Mesodermal cell (in vitro differentiated cells): ENCODE measurements at regions not wholly inside any gene's neighbourhood (a gene's known extent, or its start where the extent isn't known, plus 50 kb on each side); places are given as distances from the start of the nearest gene placed in this dataset.
A peak's percentile ranks its signal among the peaks of the same experiment; 100 is the strongest.
"Not testable (repeated sequence)": the region's sequence is repeated elsewhere in the genome, so short reads cannot be mapped to it uniquely, and the experiment has no call there.

Experiments used
- H3K27ac ChIP-seq: 2 replicates; pipeline ENCODE4 v1.7.0; 2013; ENCODE audit warnings: mild to moderate bottlenecking, low read depth, low read length, moderate library complexity; ENCODE audit not compliant: severe bottlenecking
- H3K36me3 ChIP-seq: 2 replicates; pipeline ENCODE4 v1.7.1; 2013; ENCODE audit warnings: mild to moderate bottlenecking, low read length, moderate library complexity; ENCODE audit not compliant: control insufficient read depth, insufficient read depth
- H3K4me1 ChIP-seq: one replicate; pipeline ENCODE4 v1.7.1; 2013; ENCODE audit warnings: mild to moderate bottlenecking, low read length; ENCODE audit not compliant: insufficient read depth, control insufficient read depth, poor library complexity, severe bottlenecking
- H3K4me3 ChIP-seq: 2 replicates; pipeline ENCODE4 v1.7.0; 2013; ENCODE audit warnings: low read length, control low read depth, mild to moderate bottlenecking; ENCODE audit not compliant: insufficient read depth, poor library complexity, severe bottlenecking; ENCODE audit errors: extremely low read depth
- H3K9me3 ChIP-seq: 2 replicates; pipeline ENCODE4 v1.7.1; 2013; ENCODE audit warnings: mild to moderate bottlenecking, low read length, moderate library complexity; ENCODE audit not compliant: control insufficient read depth
- WGBS, 2 experiments: methylation state at CpG; one replicate each; pipeline ENCODE4 v1.1.5; 2013; ENCODE audit warnings: missing lambda C conversion rate in 2 of 2; ENCODE audit not compliant: insufficient coverage in 2 of 2; 5-methylcytosine and 5-hydroxymethylcytosine counted together

DNA sequence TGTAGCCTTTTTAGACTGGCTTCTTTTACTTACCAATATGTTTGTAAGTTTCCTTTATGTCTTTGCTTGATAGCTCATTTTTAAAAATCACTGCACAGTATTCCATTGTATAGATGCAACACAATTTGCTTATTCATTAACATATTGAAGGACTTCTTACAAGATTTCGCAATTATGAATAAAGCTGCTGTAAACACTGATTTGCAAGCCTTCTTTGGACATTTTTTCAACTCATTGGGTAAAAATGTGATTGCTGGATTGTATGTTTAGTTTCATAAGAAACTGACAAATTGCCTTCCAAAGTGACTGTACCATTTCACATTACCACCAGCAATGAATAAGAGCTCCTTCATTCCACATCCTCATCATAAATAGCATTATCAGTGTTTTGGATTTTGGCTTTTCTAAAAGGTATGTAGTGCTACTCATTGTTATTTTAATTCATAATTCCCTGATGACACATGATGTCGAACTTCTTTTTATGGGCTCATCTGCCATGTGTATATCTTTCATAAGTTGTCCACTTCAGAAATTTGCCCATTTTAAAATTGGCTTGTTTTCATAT is 80.7 kb downstream of the TFAP2B start:
- H3K9me3 ChIP-seq: no peaks in the 10 kb centered on the region
- H3K36me3 ChIP-seq: no peaks in the 10 kb centered on the region
- no peaks in the 10 kb centered on the region for H3K4me1 ChIP-seq
- no peak overlapping the region for H3K4me3 ChIP-seq
- H3K27ac ChIP-seq: no peak overlapping the region
- no CpG with 5 or more reads among the region's 2 CpGs for WGBS, 2 experiments

DNA sequence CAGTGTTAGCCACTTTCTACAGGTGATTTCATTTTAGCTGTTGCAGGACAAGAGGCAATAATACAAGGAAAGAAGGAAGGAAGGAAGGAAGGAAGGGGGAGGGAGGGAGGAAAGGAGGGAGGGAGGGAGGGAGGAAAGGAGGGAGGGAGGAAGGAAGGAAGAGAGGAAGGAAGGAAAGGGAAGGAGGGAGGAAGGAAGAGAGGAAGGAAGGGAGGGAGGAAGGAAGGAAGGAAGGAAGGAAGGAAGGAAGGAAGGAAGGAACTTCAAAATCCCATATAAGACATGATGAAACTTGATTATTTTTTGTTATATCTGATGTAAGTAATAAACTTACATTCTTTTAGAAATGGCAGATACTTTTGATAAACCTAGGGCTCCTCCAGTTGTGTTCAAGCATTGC is 83.6 kb downstream of the TFAP2B start:
- Histone ChIP-seq H3K9me3 (no peaks in the 10 kb centered on the region), H3K4me1 (no peaks in the 10 kb centered on the region), H3K36me3 (no peaks in the 10 kb centered on the region), H3K4me3 (no peak overlapping the region), H3K27ac (no peak overlapping the region)

DNA sequence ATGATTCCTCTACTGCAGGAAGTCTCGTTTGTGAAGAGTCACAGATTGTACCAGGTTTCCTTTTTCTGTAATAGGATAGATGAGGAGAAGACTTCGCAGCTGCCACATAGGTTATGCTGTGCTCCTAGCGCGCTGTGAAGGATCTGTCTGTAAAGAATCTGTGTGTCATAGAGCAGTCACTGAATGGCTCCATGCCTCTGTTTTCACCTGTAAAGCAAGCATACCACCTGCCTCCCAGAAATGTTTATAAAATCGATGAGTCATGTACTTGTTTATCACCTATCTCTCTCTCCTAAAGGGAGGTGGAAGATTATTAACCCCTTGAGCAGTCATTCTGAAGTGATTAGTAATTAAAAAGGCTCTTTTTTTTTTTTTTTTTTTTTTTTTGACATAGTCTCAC is 86.6 kb downstream of the TFAP2B start:
- Histone ChIP-seq H3K4me1 (no peaks in the 10 kb centered on the region), H3K36me3 (no peaks in the 10 kb centered on the region), H3K4me3 (no peak overlapping the region), H3K9me3 (no peaks in the 10 kb centered on the region), H3K27ac (no peak overlapping the region)
- WGBS, 2 experiments: 83 to 100% methylated on average over 2 of the region's 5 CpGs

DNA sequence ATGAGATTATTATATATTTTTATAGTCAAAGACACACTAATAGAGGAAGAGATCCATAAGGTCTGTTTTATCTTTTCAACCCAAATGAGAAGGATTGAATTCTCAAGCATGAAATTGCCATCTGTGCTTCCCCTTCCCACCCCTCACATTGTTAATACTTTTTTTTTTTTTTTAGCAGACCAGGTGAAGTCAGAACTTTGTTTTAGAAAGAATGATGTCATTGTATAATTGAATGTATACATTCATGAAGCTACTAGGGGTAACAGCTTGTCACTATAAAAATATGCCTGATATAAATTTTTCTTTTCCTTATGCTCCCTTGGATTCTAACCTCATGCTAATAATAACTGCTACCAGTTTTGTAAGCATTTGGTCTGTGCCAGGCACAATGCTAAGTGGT is 88.9 kb downstream of the TFAP2B start:
- Histone ChIP-seq H3K27ac (no peak overlapping the region), H3K4me3 (no peak overlapping the region), H3K36me3 (no peaks in the 10 kb centered on the region), H3K4me1 (no peaks in the 10 kb centered on the region), H3K9me3 (no peaks in the 10 kb centered on the region)

GRCh38 chr6:50913105-50913770 is 94.6 kb downstream of the TFAP2B start:
- 89 to 96% methylated on average over 13 of the region's 20 CpGs for WGBS, 2 experiments
- Histone ChIP-seq H3K4me1 (no peaks in the 10 kb centered on the region), H3K36me3 (no peaks in the 10 kb centered on the region), H3K4me3 (no peak overlapping the region), H3K27ac (no peak overlapping the region), H3K9me3 (no peaks in the 10 kb centered on the region)

DNA sequence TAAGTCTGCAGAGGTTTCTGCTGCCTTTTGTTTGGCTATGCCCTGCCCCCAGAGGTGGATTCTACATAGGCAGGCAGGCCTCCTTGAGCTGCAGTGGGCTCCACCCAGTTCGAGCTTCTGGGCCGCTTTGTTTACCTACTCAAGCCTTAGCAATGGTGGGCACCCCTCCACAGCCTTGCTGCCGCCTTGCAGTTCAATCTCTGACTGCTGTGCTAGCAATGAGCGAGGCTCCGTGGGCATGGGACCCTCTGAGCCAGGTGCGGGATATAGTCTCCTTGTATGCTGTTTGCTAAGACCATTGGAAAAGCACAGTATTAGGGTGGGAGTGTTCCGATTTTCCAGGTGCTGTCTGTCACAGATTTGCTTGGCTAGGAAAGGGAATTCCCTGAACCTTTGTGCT is 102.7 kb downstream of the TFAP2B start:
- not testable (repeated sequence) for H3K27ac ChIP-seq, H3K9me3 ChIP-seq, H3K36me3 ChIP-seq, H3K4me3 ChIP-seq, H3K4me1 ChIP-seq
- WGBS, 2 experiments: 94% methylated on average over 6 to 7 of the region's 7 CpGs

- Histone ChIP-seq H3K4me1 (no peaks in the 10 kb centered on the region), H3K4me3 (no peak overlapping the region), H3K9me3 (no peaks in the 10 kb centered on the region), H3K36me3 (no peaks in the 10 kb centered on the region), H3K27ac (no peak overlapping the region)
- 75 to 88% methylated on average over 1 to 2 of the region's 4 CpGs for WGBS, 2 experiments
These were observed 103.3 kb downstream of the TFAP2B start for GRCh38 chr6:50921968-50922367.

DNA sequence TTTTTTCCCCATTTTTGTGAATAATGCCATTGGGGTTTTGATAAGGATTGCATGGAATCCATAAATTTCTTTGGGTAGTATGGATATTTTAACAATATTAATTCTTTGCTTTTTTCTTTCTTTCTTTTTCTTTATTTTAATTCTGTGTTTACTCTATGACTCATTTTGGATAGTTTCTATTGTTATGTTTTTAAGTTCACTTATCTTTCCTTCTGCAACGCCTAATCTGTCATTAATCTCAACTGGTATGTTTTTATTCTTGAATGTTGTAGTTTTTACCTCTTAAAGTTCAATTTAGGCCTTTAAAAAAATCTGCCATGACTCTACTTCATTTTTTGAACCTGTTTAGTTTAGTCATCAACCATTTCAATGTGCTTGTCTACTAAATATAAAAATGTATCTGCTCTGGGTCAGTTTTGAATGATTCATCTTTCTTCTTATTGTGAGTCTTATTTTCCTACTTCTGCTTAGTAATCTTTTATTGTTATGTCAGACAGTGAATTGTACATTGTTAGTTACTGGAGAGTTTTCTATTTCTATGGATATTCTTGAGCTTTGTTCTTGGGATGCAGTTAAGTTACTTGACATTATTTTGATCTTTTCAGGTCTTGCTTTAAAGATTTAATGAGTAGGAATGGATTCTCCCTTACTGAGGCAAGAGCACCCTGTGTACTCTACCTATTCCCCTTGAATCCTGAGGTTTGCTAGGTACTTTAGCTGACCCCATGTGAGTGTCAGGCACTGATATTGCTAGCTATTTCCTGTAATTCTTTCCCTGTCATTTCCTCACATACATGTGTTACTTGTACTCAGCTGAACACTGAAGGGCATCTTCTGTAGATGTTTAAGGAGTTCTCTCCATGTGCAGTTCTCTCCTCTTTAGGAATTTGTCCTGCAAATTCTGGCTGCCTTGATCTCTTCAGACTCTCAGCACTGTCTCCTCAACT is 104.2 kb downstream of the TFAP2B start:
- H3K9me3 ChIP-seq: no peaks in the 10 kb centered on the region
- no CpG with 5 or more reads among the region's 1 CpG for WGBS, 2 experiments

DNA sequence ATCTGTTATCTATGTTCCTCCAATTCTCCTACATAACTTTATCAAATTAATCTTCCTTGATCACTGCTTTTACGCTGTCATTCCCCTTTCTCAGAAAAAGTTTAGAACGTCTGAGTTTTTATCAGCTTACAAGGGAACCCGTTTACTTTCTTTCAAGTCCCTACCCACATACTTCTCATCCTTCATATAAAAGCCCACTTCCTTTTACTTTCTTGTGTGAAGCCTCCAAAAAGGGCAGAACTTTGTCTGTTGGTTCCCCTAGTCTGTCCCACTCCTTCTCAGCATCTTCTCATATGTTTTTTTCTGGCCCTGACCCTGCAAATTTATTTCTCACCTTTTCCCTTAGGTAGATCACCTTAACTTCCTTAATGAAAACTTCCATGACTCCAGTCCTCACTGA is 106.1 kb downstream of the TFAP2B start:
- H3K4me1 ChIP-seq: no peaks in the 10 kb centered on the region
- no peak overlapping the region for H3K27ac ChIP-seq
- 86 to 90% methylated on average over 3 of the region's 3 CpGs for WGBS, 2 experiments

More for the DNA sequence above, 104.2 kb downstream of the TFAP2B start:
- Histone ChIP-seq H3K4me1 (no peaks in the 10 kb centered on the region), H3K4me3 (no peak overlapping the region), H3K36me3 (no peaks in the 10 kb centered on the region), H3K27ac (no peak overlapping the region)

GRCh38 chr6:50925548-50925947 is 106.9 kb downstream of the TFAP2B start:
- no peaks in the 10 kb centered on the region for H3K36me3 ChIP-seq
- no peaks in the 10 kb centered on the region for H3K9me3 ChIP-seq
- no peak overlapping the region for H3K4me3 ChIP-seq
- peak overlapping the region; percentile 6 for H3K27ac ChIP-seq
- no peaks in the 10 kb centered on the region for H3K4me1 ChIP-seq

More for the DNA sequence above, 106.1 kb downstream of the TFAP2B start:
- Histone ChIP-seq H3K36me3 (no peaks in the 10 kb centered on the region), H3K4me3 (no peak overlapping the region), H3K9me3 (no peaks in the 10 kb centered on the region)

DNA sequence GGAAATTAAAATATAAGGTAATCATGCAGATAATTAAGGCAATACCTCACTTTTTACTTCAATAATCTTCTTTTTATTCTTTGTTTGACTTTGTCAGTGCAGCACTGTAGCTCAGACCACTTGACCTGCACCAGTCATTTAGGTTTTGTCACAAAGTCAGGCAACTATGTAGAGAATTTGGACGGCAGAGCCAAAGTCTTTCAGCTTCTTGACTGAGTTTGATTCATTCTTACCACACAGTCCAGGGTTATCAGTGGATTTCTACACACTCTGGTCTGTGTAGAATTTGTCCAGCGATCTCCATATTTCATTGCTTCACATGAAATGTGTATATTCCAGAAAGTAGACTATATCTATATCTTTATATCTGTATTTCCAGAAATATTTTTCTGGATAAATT is 107.3 kb downstream of the TFAP2B start:
- H3K27ac ChIP-seq: peak overlapping the region; percentile 6
- 50% methylated on average over 1 of the region's 2 CpGs; no CpG with 5 or more reads in 1 of the 2 experiments for WGBS, 2 experiments
- H3K36me3 ChIP-seq: no peaks in the 10 kb centered on the region
- no peaks in the 10 kb centered on the region for H3K9me3 ChIP-seq
- no peaks in the 10 kb centered on the region for H3K4me1 ChIP-seq
- no peak overlapping the region for H3K4me3 ChIP-seq
